ENCODE measurements at regions not wholly inside any gene's neighbourhood (a gene's known extent, or its start where the extent isn't known, plus 50 kb on each side); places are given as distances from the start of the nearest gene placed in this dataset.

DNA sequence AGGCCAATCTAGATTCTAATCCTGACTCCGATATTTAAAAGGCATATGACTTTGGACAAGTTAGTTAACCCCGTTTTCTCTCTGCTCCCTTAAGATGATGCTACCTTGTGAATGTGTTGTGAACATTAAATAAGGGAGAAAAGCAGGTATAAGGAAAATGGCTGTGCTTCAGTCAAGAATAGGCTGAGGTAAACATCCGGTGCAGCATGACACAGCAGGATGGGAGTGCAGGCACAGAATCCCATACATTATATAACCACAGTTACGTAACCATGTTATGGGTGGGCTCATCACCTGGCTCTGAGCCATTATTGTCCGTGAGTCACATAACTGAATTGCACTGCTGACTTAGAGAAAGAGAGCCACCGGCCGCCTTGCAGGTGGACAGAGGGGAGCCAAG lies 382.2 kb upstream of the ANO5 start:
- no peak for TF ChIP-seq POLR2A (IDR thresholded peaks at IDR 0.05; ENCODE audit: low read depth, low read length)
- no peak for TF ChIP-seq TAF1 (IDR thresholded peaks at IDR 0.05; ENCODE audit: low read depth, low read length)
- TF ChIP-seq POLR2AphosphoS5 (IDR thresholded peaks at IDR 0.05; ENCODE audit: low read depth, low read length) = no peak
- TF ChIP-seq SPI1 (IDR thresholded peaks at IDR 0.05; ENCODE audit: low read depth, low read length) = no peak
- no peak for TF ChIP-seq POU2F2 (IDR thresholded peaks at IDR 0.05; ENCODE audit: low read depth, low read length)
- TF ChIP-seq PAX5 (IDR thresholded peaks at IDR 0.05; ENCODE audit: insufficient read depth, low read length, severe bottlenecking) = no peak
